Hepatocyte (in vitro differentiated cells): ENCODE measurements at regions not wholly inside any gene's neighbourhood (a gene's known extent, or its start where the extent isn't known, plus 50 kb on each side); places are given as distances from the start of the nearest gene placed in this dataset.

Experiments used
- DNase-seq: peaks from one replicate; pipeline ENCODE4 v3.0.0-alpha.2; 2016; ENCODE audit warnings: low spot score
- H2AFZ ChIP-seq: fragments of 200-600 bp; sonication (generic); 2 replicates; pipeline ENCODE4 v1.6.0; 2016; ENCODE audit warnings: antibody characterized with exemption, mild to moderate bottlenecking
- H3K27ac ChIP-seq: fragments of 200-600 bp; sonication (generic); 2 replicates; pipeline ENCODE4 v1.5.1; 2016; ENCODE audit warnings: mild to moderate bottlenecking
- H3K27me3 ChIP-seq: fragments of 200-600 bp; sonication (generic); 2 replicates; pipeline ENCODE4 v1.6.1; 2016
- H3K36me3 ChIP-seq: fragments of 200-600 bp; sonication (generic); replicated peaks from 2 replicates; pipeline ENCODE4 v1.5.1; 2016; ENCODE audit warnings: low read depth; ENCODE audit not compliant: insufficient read depth
- H3K4me1 ChIP-seq: fragments of 200-600 bp; sonication (generic); 2 replicates; pipeline ENCODE4 v1.5.1; 2016; ENCODE audit warnings: mild to moderate bottlenecking, moderate library complexity; ENCODE audit not compliant: insufficient read depth
- H3K4me2 ChIP-seq: fragments of 200-600 bp; sonication (generic); 2 replicates; pipeline ENCODE4 v1.6.0; 2016
- H3K4me3 ChIP-seq: fragments of 200-600 bp; sonication (generic); 2 replicates; pipeline ENCODE4 v1.5.1; 2016; ENCODE audit warnings: mild to moderate bottlenecking
- H3K79me2 ChIP-seq: fragments of 200-600 bp; sonication (generic); 2 replicates; pipeline ENCODE4 v1.6.0; 2017; ENCODE audit warnings: mild to moderate bottlenecking
- H3K9me2 ChIP-seq: fragments of 200-600 bp; sonication (generic); replicated peaks from 2 replicates; pipeline ENCODE4 v1.6.0; 2017; ENCODE audit warnings: mild to moderate bottlenecking; ENCODE audit not compliant: insufficient read depth
- H3K9me3 ChIP-seq: fragments of 200-600 bp; sonication (generic); 2 replicates; pipeline ENCODE4 v1.5.1; 2016; ENCODE audit warnings: low read depth, mild to moderate bottlenecking
- H4K20me1 ChIP-seq: fragments of 200-600 bp; sonication (generic); 2 replicates; pipeline ENCODE4 v1.6.0; 2016; ENCODE audit warnings: mild to moderate bottlenecking; ENCODE audit not compliant: insufficient read depth, poor library complexity, severe bottlenecking
- EZH2 ChIP-seq: fragments of 200-600 bp; sonication (generic); IDR thresholded peaks from 2 replicates; pipeline ENCODE4 v1.6.1; 2016; ENCODE audit warnings: antibody characterized with exemption, mild to moderate bottlenecking, borderline replicate concordance
- EZH2phosphoT487 ChIP-seq: fragments of 200-600 bp; sonication (generic); IDR thresholded peaks from one replicate; pipeline ENCODE4 v1.6.1; 2018; ENCODE audit warnings: antibody characterized with exemption, mild to moderate bottlenecking, low read depth, moderate library complexity; ENCODE audit not compliant: unreplicated experiment, severe bottlenecking
- WGBS: methylation state at CpG from one replicate; pipeline ENCODE4 v1.1.6; 2016; ENCODE audit warnings: low lambda C conversion rate; ENCODE audit errors: missing lambda C conversion rate; 5-methylcytosine and 5-hydroxymethylcytosine counted together
- TF ChIP-seq, protein P1 (sequence below): fragments of 200-600 bp; sonication (generic); IDR thresholded peaks from 2 replicates; pipeline ENCODE4 v1.5.1; 2016; ENCODE audit warnings: antibody characterized with exemption, mild to moderate bottlenecking; ENCODE audit not compliant: poor library complexity

- Histone ChIP-seq H3K4me3 (no peak overlapping the region), H3K9me3 (no peaks in the 10 kb centered on the region), H2AFZ (no peak overlapping the region), H3K4me1 (no peaks in the 10 kb centered on the region), H3K9me2 (no peaks in the 10 kb centered on the region), H3K4me2 (no peak overlapping the region), H3K27ac (no peak overlapping the region), H4K20me1 (no peaks in the 10 kb centered on the region), H3K36me3 (no peaks in the 10 kb centered on the region), H3K79me2 (no peaks in the 10 kb centered on the region), H3K27me3 (no peaks in the 10 kb centered on the region)
- TF ChIP-seq EZH2phosphoT487 (no peak), EZH2 (no peak)
- TF ChIP-seq, protein P1, sequence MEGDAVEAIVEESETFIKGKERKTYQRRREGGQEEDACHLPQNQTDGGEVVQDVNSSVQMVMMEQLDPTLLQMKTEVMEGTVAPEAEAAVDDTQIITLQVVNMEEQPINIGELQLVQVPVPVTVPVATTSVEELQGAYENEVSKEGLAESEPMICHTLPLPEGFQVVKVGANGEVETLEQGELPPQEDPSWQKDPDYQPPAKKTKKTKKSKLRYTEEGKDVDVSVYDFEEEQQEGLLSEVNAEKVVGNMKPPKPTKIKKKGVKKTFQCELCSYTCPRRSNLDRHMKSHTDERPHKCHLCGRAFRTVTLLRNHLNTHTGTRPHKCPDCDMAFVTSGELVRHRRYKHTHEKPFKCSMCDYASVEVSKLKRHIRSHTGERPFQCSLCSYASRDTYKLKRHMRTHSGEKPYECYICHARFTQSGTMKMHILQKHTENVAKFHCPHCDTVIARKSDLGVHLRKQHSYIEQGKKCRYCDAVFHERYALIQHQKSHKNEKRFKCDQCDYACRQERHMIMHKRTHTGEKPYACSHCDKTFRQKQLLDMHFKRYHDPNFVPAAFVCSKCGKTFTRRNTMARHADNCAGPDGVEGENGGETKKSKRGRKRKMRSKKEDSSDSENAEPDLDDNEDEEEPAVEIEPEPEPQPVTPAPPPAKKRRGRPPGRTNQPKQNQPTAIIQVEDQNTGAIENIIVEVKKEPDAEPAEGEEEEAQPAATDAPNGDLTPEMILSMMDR, result no peak
- 79% methylated on average over 1 of the region's 1 CpG for WGBS
- no peak for DNase-seq
These were observed 63.2 kb upstream of the TCF4 start for GRCh38 chr18:55651236-55651635.

- Histone ChIP-seq H3K27me3 (no peaks in the 10 kb centered on the region), H3K9me3 (no peaks in the 10 kb centered on the region), H3K4me3 (no peak overlapping the region), H4K20me1 (no peaks in the 10 kb centered on the region), H3K27ac (no peak overlapping the region), H3K4me1 (no peaks in the 10 kb centered on the region), H3K9me2 (no peaks in the 10 kb centered on the region), H3K4me2 (no peak overlapping the region), H2AFZ (no peak overlapping the region), H3K36me3 (no peaks in the 10 kb centered on the region), H3K79me2 (no peaks in the 10 kb centered on the region)
- 85% methylated on average over 4 of the region's 4 CpGs for WGBS
- TF ChIP-seq, protein P1, result no peak
- TF ChIP-seq EZH2phosphoT487, result no peak
- no peak for TF ChIP-seq EZH2
- DNase-seq, result no peak
These were observed 62.4 kb upstream of the TCF4 start for GRCh38 chr18:55650363-55650870.

DNA sequence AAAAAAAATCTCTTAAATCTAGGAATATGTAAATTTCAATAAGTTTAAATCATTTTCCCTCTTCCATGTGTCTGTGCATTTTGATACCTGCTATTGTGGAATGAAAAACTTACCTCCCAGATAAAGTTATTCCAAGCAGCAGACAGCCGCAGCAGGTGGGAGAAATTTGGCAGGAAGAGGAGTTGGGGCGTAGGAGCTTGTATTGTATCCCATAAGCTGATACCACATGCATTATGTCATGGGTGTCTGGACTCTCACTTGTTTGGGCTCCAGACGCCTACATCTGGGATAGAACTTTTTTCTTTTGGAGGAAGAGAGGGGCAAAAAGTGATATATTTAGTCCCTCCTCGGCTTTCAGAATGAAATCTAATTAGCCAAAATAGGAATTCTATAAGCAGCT is 59.3 kb upstream of the TCF4 start:
- no peaks in the 10 kb centered on the region for H3K79me2 ChIP-seq
- no peak overlapping the region for H3K4me2 ChIP-seq
- no peaks in the 10 kb centered on the region for H3K27me3 ChIP-seq
- no peaks in the 10 kb centered on the region for H3K9me3 ChIP-seq
- TF ChIP-seq EZH2phosphoT487 (no peak), EZH2 (no peak)
- TF ChIP-seq, protein P1, result no peak
- H3K4me3 ChIP-seq, result no peak overlapping the region
- H3K9me2 ChIP-seq, result no peaks in the 10 kb centered on the region
- H3K27ac ChIP-seq, result no peak overlapping the region
- H2AFZ ChIP-seq, result no peak overlapping the region
- no peaks in the 10 kb centered on the region for H3K4me1 ChIP-seq
- no peaks in the 10 kb centered on the region for H3K36me3 ChIP-seq
- WGBS, result 88% methylated on average over 4 of the region's 4 CpGs
- H4K20me1 ChIP-seq, result no peaks in the 10 kb centered on the region
- DNase-seq, result no peak

DNA sequence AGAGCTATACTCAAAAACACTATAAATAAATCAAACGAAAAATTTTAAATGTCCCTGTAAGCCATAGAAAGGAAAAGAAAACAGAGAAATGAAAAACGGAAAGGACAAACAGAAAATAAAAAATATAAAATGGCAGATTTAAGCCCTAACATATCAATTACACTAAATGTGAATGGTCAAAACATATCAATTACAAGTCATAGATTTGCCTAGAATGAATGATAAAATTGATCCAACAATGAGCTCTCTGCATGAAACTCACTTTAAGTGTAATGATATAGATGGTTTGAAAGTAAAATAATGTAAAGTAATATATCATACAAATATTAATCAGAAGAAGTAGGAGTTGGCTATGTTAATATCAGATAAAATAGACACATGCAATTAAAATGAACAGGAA is 54.2 kb upstream of the TCF4 start:
- Histone ChIP-seq H2AFZ (no peak overlapping the region), H4K20me1 (no peaks in the 10 kb centered on the region), H3K27ac (no peak overlapping the region), H3K4me3 (no peak overlapping the region), H3K36me3 (no peaks in the 10 kb centered on the region), H3K79me2 (no peaks in the 10 kb centered on the region), H3K4me1 (no peaks in the 10 kb centered on the region), H3K27me3 (no peaks in the 10 kb centered on the region), H3K4me2 (no peak overlapping the region), H3K9me3 (no peaks in the 10 kb centered on the region), H3K9me2 (no peaks in the 10 kb centered on the region)
- TF ChIP-seq EZH2 (no peak), EZH2phosphoT487 (no peak)
- TF ChIP-seq, protein P1, result no peak
- no peak for DNase-seq
- WGBS, result 40% methylated on average over 2 of the region's 2 CpGs
